HEK293 (cell line): ENCODE measurements at regions not wholly inside any gene's neighbourhood (a gene's known extent, or its start where the extent isn't known, plus 50 kb on each side); places are given as distances from the start of the nearest gene placed in this dataset.

ENCODE experiments used
- CTCF ChIA-PET: fragments of 350-600 bp; formaldehyde crosslinking; extraction: SDS; loops from one replicate; lab custom pipeline; 2021; ENCODE audit warnings: antibody characterized with exemption; lab: Yijun Ruan, JAX
- POLR2A ChIA-PET: fragments of 300-600 bp; formaldehyde crosslinking; extraction: SDS; loops from one replicate; lab custom pipeline; 2020; ENCODE audit warnings: antibody characterized with exemption, inconsistent platforms; lab: Yijun Ruan, JAX
- H3K27ac ChIP-seq: fragments of 200-500 bp; sonication (Bioruptor generic); 2 replicates; pipeline ENCODE4 v1.5.1; 2014; ENCODE audit warnings: low read depth, low read length, control low read depth, inconsistent platforms; ENCODE audit errors: extremely low read depth
- H3K36me3 ChIP-seq, 2 experiments: fragments of 200-500 bp in 1 of 2; sonication (Bioruptor generic) in 1 of 2; 1 replicate in 1 of 2; 2 replicates in 1 of 2; pipeline ENCODE4 v1.5.1; 2014 to 2017; ENCODE audit warnings: inconsistent platforms in 2 of 2, low read length in 2 of 2; ENCODE audit not compliant: control insufficient read depth in 2 of 2, insufficient read depth in 1 of 2
- H3K4me1 ChIP-seq: fragments of 200-500 bp; sonication (Bioruptor generic); 2 replicates; pipeline ENCODE4 v1.5.1; 2014; ENCODE audit warnings: mild to moderate bottlenecking, low read length, inconsistent platforms; ENCODE audit not compliant: control insufficient read depth, insufficient read depth
- H3K4me3 ChIP-seq: 2 replicates; pipeline ENCODE4 v1.5.1; 2011; ENCODE audit warnings: low read depth, mild to moderate bottlenecking, control low read depth, low read length, moderate library complexity
- H3K9me3 ChIP-seq: fragments of 200-500 bp; sonication (Bioruptor generic); 2 replicates; pipeline ENCODE4 v1.5.1; 2014; ENCODE audit warnings: low read depth, low read length, inconsistent platforms; ENCODE audit not compliant: control insufficient read depth, insufficient read depth
- KLF1 ChIP-seq: fragments of 450-650 bp; formaldehyde crosslinking; IDR thresholded peaks from 2 replicates; pipeline ENCODE4 v1.5.1; 2016; ENCODE audit warnings: missing biosample characterization, missing genetic modification characterization
- MEIS1 ChIP-seq: sonication (generic); formaldehyde crosslinking; IDR thresholded peaks from 2 replicates; pipeline ENCODE4 v1.8.1; 2022; ENCODE audit warnings: missing genetic modification reagents, mild to moderate bottlenecking, borderline replicate concordance
- PRDM2 ChIP-seq: fragments of 450-650 bp; formaldehyde crosslinking; IDR thresholded peaks from 2 replicates; pipeline ENCODE4 v1.5.1; 2016; ENCODE audit warnings: missing biosample characterization, missing genetic modification characterization, borderline replicate concordance
- PRDM6 ChIP-seq: fragments of 450-650 bp; formaldehyde crosslinking; IDR thresholded peaks from 2 replicates; pipeline ENCODE4 v1.5.1; 2017; ENCODE audit warnings: missing biosample characterization, missing genetic modification characterization
- SALL2 ChIP-seq: fragments of 450-650 bp; formaldehyde crosslinking; IDR thresholded peaks from 2 replicates; pipeline ENCODE4 v1.5.0; 2017; ENCODE audit warnings: missing biosample characterization, mild to moderate bottlenecking, missing genetic modification characterization, borderline replicate concordance
- SP2 ChIP-seq: fragments of 450-650 bp; formaldehyde crosslinking; IDR thresholded peaks from 2 replicates; pipeline ENCODE4 v1.5.1; 2016; ENCODE audit warnings: missing biosample characterization, missing genetic modification characterization
- YY2 ChIP-seq: fragments of 450-650 bp; formaldehyde crosslinking; IDR thresholded peaks from 2 replicates; pipeline ENCODE4 v1.5.1; 2016; ENCODE audit warnings: missing biosample characterization, missing genetic modification characterization
- ZBTB20 ChIP-seq: fragments of 450-650 bp; formaldehyde crosslinking; IDR thresholded peaks from 2 replicates; pipeline ENCODE4 v1.5.1; 2016; ENCODE audit warnings: missing biosample characterization, missing genetic modification characterization
- ZBTB21 ChIP-seq: fragments of 450-650 bp; formaldehyde crosslinking; IDR thresholded peaks from 2 replicates; pipeline ENCODE4 v1.5.1; 2017; ENCODE audit warnings: missing biosample characterization, missing genetic modification characterization
- ZNF16 ChIP-seq: fragments of 450-650 bp; formaldehyde crosslinking; IDR thresholded peaks from 2 replicates; pipeline ENCODE4 v1.5.1; 2016; ENCODE audit warnings: low read depth, missing biosample characterization, missing genetic modification characterization
- ZNF211 ChIP-seq: fragments of 450-650 bp; formaldehyde crosslinking; IDR thresholded peaks from 2 replicates; pipeline ENCODE4 v1.5.1; 2016; ENCODE audit warnings: low read depth, missing biosample characterization, missing genetic modification characterization
- ZNF335 ChIP-seq: fragments of 450-650 bp; formaldehyde crosslinking; conservative IDR thresholded peaks from 2 replicates; pipeline ENCODE4 v1.5.1; 2016; ENCODE audit warnings: missing biosample characterization, missing genetic modification characterization
- ZNF423 ChIP-seq: fragments of 450-650 bp; formaldehyde crosslinking; IDR thresholded peaks from 2 replicates; pipeline ENCODE4 v1.5.1; 2016; ENCODE audit warnings: missing biosample characterization, missing genetic modification characterization
- ZNF549 ChIP-seq: fragments of 450-650 bp; IDR thresholded peaks from 2 replicates; pipeline ENCODE4 v1.5.1; 2018; ENCODE audit warnings: missing biosample characterization, missing genetic modification characterization, mild to moderate bottlenecking, inconsistent platforms, moderate library complexity
- ZNF555 ChIP-seq: fragments of 450-650 bp; formaldehyde crosslinking; conservative IDR thresholded peaks from 2 replicates; pipeline ENCODE4 v1.5.1; 2017; ENCODE audit warnings: missing biosample characterization, mild to moderate bottlenecking, missing genetic modification characterization, inconsistent platforms
- ZNF558 ChIP-seq: fragments of 450-650 bp; formaldehyde crosslinking; IDR thresholded peaks from 2 replicates; pipeline ENCODE4 v1.5.1; 2016; ENCODE audit warnings: missing biosample characterization, missing genetic modification characterization
- ZNF596 ChIP-seq: fragments of 450-650 bp; IDR thresholded peaks from 2 replicates; pipeline ENCODE4 v1.5.0; 2018; ENCODE audit warnings: missing biosample characterization, mild to moderate bottlenecking, missing genetic modification characterization, moderate library complexity
- ZNF600 ChIP-seq: fragments of 450-650 bp; formaldehyde crosslinking; IDR thresholded peaks from 2 replicates; pipeline ENCODE4 v1.5.1; 2016; ENCODE audit warnings: missing biosample characterization, missing genetic modification characterization
- ZNF623 ChIP-seq: fragments of 450-650 bp; formaldehyde crosslinking; IDR thresholded peaks from 2 replicates; pipeline ENCODE4 v1.5.1; 2016; ENCODE audit warnings: missing biosample characterization, missing genetic modification characterization
- ZNF701 ChIP-seq: fragments of 450-650 bp; formaldehyde crosslinking; IDR thresholded peaks from 2 replicates; pipeline ENCODE4 v1.5.1; 2016; ENCODE audit warnings: missing biosample characterization, missing genetic modification characterization
- ZNF707 ChIP-seq: fragments of 450-650 bp; formaldehyde crosslinking; IDR thresholded peaks from 2 replicates; pipeline ENCODE4 v1.5.1; 2016; ENCODE audit warnings: missing biosample characterization, missing genetic modification characterization
- TF ChIP-seq, protein P1 (sequence below): fragments of 450-650 bp; formaldehyde crosslinking; IDR thresholded peaks from 2 replicates; pipeline ENCODE4 v1.5.1; 2016; ENCODE audit warnings: missing biosample characterization, missing genetic modification characterization

DNA sequence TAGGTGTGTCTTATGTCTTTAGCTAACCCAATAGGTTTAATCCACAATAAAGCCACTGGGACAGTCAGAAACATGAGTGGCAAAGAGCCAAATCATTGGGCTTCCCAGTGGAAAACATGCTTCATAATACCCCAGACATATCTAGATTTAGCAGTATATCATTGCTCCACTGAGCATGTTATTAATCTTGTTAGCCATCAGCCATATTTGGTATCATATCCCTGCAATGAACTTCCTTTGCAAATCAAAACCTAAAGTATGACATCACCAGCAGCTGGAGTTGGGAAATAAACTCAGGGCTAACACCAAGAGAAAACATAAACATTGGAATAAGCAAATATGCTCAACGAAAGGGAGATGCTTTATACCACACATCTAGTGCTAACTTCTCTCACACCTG is 280.8 kb upstream of the NOCT start (continued):
- peak; percentile 62 for TF ChIP-seq ZBTB21 (tag by site-specific recombination)
- no peak for TF ChIP-seq ZNF623
- TF ChIP-seq ZNF600 (tag by site-specific recombination) = no peak
- TF ChIP-seq ZNF211 (tag by site-specific recombination) = no peak
- TF ChIP-seq ZBTB20 (tag by site-specific recombination) = no peak
- no peak for TF ChIP-seq KLF1

GRCh38 chr4:138728566-138728965 is 287.0 kb upstream of the NOCT start:
- CTCF ChIA-PET = interaction anchor here (0.6 kb wide), 1 partner anchor 9 kb away, joined by 3 read pairs; no protein-coding TSS in a partner anchor
- H3K27ac ChIP-seq = no peak overlapping the region
- TF ChIP-seq ZNF555 (tag by site-specific recombination) (no peak), ZNF335 (tag by site-specific recombination) (no peak), ZNF558 (tag by site-specific recombination) (no peak)
- TF ChIP-seq, all 188 proteins: peak for 0
- Histone ChIP-seq H3K4me3 (no peak overlapping the region), H3K4me1 (no peaks in the 10 kb centered on the region), H3K36me3 (no peaks in the 10 kb centered on the region), H3K9me3 (no peaks in the 10 kb centered on the region)
- POLR2A ChIA-PET = no interaction called here

DNA sequence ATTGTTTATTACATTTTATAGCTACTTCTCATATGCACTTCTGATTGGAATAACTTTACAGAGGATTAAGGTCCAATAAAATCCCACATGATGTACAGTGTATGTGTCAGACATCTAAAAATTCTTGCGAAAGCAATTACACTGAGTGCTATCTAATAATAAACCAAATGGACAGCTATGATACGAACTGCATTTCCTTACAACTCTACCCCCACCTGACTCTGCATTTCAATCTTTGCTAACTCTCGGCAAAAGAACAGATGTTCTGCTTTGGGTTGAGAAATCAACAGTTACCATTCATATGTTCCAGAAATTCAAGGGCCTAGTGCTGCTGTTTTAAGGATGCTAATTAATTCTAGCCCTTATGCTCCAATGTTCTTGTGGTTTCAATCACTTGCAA is 287.9 kb upstream of the NOCT start:
- Histone ChIP-seq H3K36me3 (no peaks in the 10 kb centered on the region), H3K27ac (no peak overlapping the region), H3K9me3 (no peaks in the 10 kb centered on the region), H3K4me1 (no peaks in the 10 kb centered on the region), H3K4me3 (no peak overlapping the region)
- TF ChIP-seq ZNF16 (tag by site-specific recombination) (no peak), YY2 (tag by site-specific recombination) (no peak), ZNF701 (tag by site-specific recombination) (no peak), PRDM6 (no peak), ZNF707 (tag by site-specific recombination) (no peak)
- TF ChIP-seq, protein P1, sequence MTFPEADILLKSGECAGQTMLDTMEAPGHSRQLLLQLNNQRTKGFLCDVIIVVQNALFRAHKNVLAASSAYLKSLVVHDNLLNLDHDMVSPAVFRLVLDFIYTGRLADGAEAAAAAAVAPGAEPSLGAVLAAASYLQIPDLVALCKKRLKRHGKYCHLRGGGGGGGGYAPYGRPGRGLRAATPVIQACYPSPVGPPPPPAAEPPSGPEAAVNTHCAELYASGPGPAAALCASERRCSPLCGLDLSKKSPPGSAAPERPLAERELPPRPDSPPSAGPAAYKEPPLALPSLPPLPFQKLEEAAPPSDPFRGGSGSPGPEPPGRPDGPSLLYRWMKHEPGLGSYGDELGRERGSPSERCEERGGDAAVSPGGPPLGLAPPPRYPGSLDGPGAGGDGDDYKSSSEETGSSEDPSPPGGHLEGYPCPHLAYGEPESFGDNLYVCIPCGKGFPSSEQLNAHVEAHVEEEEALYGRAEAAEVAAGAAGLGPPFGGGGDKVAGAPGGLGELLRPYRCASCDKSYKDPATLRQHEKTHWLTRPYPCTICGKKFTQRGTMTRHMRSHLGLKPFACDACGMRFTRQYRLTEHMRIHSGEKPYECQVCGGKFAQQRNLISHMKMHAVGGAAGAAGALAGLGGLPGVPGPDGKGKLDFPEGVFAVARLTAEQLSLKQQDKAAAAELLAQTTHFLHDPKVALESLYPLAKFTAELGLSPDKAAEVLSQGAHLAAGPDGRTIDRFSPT = no peak
- POLR2A ChIA-PET = no interaction called here
- CTCF ChIA-PET = no interaction called here

GRCh38 chr4:138724530-138724929 is 291.1 kb upstream of the NOCT start:
- POLR2A ChIA-PET = no interaction called here
- H3K4me3 ChIP-seq = no peak overlapping the region
- H3K4me1 ChIP-seq = no peaks in the 10 kb centered on the region
- H3K36me3 ChIP-seq = no peaks in the 10 kb centered on the region
- CTCF ChIA-PET = no interaction called here
- no peak overlapping the region for H3K27ac ChIP-seq
- H3K9me3 ChIP-seq = no peaks in the 10 kb centered on the region
- no peak for TF ChIP-seq PRDM2 (tag by site-specific recombination)
- no peak for TF ChIP-seq SP2 (tag by site-specific recombination)
- no peak for TF ChIP-seq MEIS1 (CRISPR knock-in tag)
- no peak for TF ChIP-seq ZNF549
- no peak for TF ChIP-seq SALL2 (tag by site-specific recombination)
- no peak for TF ChIP-seq ZNF596
- TF ChIP-seq ZNF423 (tag by site-specific recombination) = no peak
